ENCODE measurements at regions not wholly inside any gene's neighbourhood (a gene's known extent, or its start where the extent isn't known, plus 50 kb on each side); places are given as distances from the start of the nearest gene placed in this dataset.

GRCh38 chr5:142473038-142473437 is 148.2 kb upstream of the SPRY4 start:
- no peak for DNase-seq

GRCh38 chr5:142472306-142472951 is 147.6 kb upstream of the SPRY4 start:
- peak; percentile 46 for DNase-seq

- DNase-seq: no peak
Observed at GRCh38 chr5:142466195-142466971, 141.6 kb upstream of the SPRY4 start.

GRCh38 chr5:142465476-142465875 is 140.7 kb upstream of the SPRY4 start:
- no peak for DNase-seq

GRCh38 chr5:142463904-142464303 is 139.1 kb upstream of the SPRY4 start:
- no peak for DNase-seq

- no peak for DNase-seq
Observed at GRCh38 chr5:142461028-142461590, 136.3 kb upstream of the SPRY4 start.

- DNase-seq: no peak
Observed at GRCh38 chr5:142459209-142459608, 134.4 kb upstream of the SPRY4 start.

- DNase-seq: no peak
Observed at GRCh38 chr5:142455856-142456255, 131.0 kb upstream of the SPRY4 start.

- DNase-seq: no peak
Observed at GRCh38 chr5:142453932-142454331, 129.1 kb upstream of the SPRY4 start.

GRCh38 chr5:142450419-142450818 is 125.6 kb upstream of the SPRY4 start:
- no peak for DNase-seq

GRCh38 chr5:142447887-142448286 is 123.1 kb upstream of the SPRY4 start:
- DNase-seq: no peak

GRCh38 chr5:142446960-142447279 is 122.1 kb upstream of the SPRY4 start:
- no peak for DNase-seq

GRCh38 chr5:142446131-142446959 is 121.5 kb upstream of the SPRY4 start:
- no peak for DNase-seq

- no peak for DNase-seq
Observed at GRCh38 chr5:142445266-142445665, 120.4 kb upstream of the SPRY4 start.

- no peak for DNase-seq
Observed at GRCh38 chr5:142441616-142442015, 116.8 kb upstream of the SPRY4 start.

GRCh38 chr5:142439207-142439860 is 114.5 kb upstream of the SPRY4 start:
- no peak for DNase-seq

GRCh38 chr5:142438573-142438972 is 113.8 kb upstream of the SPRY4 start:
- no peak for DNase-seq

- DNase-seq: no peak
Observed at GRCh38 chr5:142437563-142437962, 112.7 kb upstream of the SPRY4 start.

- no peak for DNase-seq
Observed at GRCh38 chr5:142435410-142436115, 110.7 kb upstream of the SPRY4 start.

- DNase-seq: no peak
Observed at GRCh38 chr5:142434322-142434612, 109.4 kb upstream of the SPRY4 start.

GRCh38 chr5:142433526-142434321 is 108.9 kb upstream of the SPRY4 start:
- no peak for DNase-seq

- no peak for DNase-seq
Observed at GRCh38 chr5:142432961-142433360, 108.1 kb upstream of the SPRY4 start.
